HepG2 (cell line): ENCODE measurements at regions not wholly inside any gene's neighbourhood (a gene's known extent, or its start where the extent isn't known, plus 50 kb on each side); places are given as distances from the start of the nearest gene placed in this dataset.

Experiments used
- ATAC-seq: fragments of 200-7000 bp; cut with Tn5 transposase; 3 replicates; pipeline ENCODE4 v1.9.1; 2020; ENCODE audit warnings: mild to moderate bottlenecking, moderate library complexity
- BruUV-seq: library from RNA; stranded (reverse); fragments of 400-500 nt; replicated peaks from 2 replicates; lab custom pipeline; 2021; lab: Mats Ljungman, UMichigan
- CTCF ChIA-PET: fragments of 300-600 bp; formaldehyde crosslinking; extraction: SDS; loops from one replicate; lab custom pipeline; 2021; ENCODE audit warnings: low total read pairs, inconsistent platforms, low intra/inter-chr PET ratio; lab: Yijun Ruan, JAX
- POLR2A ChIA-PET: fragments of 350-600 bp; sonication (Branson Sonifier 250); formaldehyde crosslinking; loops from one replicate; lab custom pipeline; 2020; ENCODE audit warnings: antibody characterized with exemption, inconsistent platforms; lab: Yijun Ruan, JAX
- DNase-seq: peaks from one replicate; pipeline ENCODE4 v3.0.0-alpha.2; 2015; ENCODE audit warnings: low spot score
- FAIRE-seq: peaks from 3 replicates; lab custom pipeline; 2011; peaks lifted over from hg19 to GRCh38; lab: Jason Lieb, UNC
- H2AFZ ChIP-seq: one replicate; pipeline ENCODE4 v1.6.1; 2011; ENCODE audit warnings: low read length, inconsistent platforms
- H3K27ac ChIP-seq: fragments of 300-600 bp; 3 replicates; pipeline ENCODE4 v1.8.0; 2011; ENCODE audit warnings: mixed run types, mild to moderate bottlenecking, mixed read lengths, low read length, inconsistent platforms; ENCODE audit not compliant: insufficient read depth; ENCODE audit errors: extremely low read length
- H3K27me3 ChIP-seq, 2 experiments: fragments of 200-600 bp in 1 of 2; 2 replicates in 1 of 2; 3 replicates in 1 of 2; pipeline versions ENCODE4 v1.6.0 to v1.8.0; 2011; ENCODE audit warnings: low read length in 2 of 2, mild to moderate bottlenecking in 2 of 2, moderate library complexity in 2 of 2, inconsistent platforms in 1 of 2; ENCODE audit not compliant: insufficient read depth in 2 of 2, control insufficient read depth in 1 of 2
- H3K36me3 ChIP-seq, 2 experiments: fragments of 200-600 bp in 1 of 2; replicated peaks in 1 of 2; 2 replicates in 1 of 2; 3 replicates in 1 of 2; pipeline versions ENCODE4 v1.5.1 to v1.8.0; 2011; ENCODE audit warnings: low read length in 2 of 2, inconsistent platforms in 1 of 2; ENCODE audit not compliant: insufficient read depth in 2 of 2, control insufficient read depth in 1 of 2
- H3K4me1 ChIP-seq: 2 replicates; pipeline ENCODE4 v1.5.1; 2012; ENCODE audit warnings: low read length, inconsistent platforms; ENCODE audit not compliant: insufficient read depth
- H3K4me2 ChIP-seq: 2 replicates; pipeline ENCODE4 v1.6.0; 2011; ENCODE audit warnings: low read depth, low read length, inconsistent platforms
- H3K4me3 ChIP-seq, 3 experiments: fragments of 200-600 bp in 1 of 3; sonication (generic), shearing (Covaris generic) in 1 of 3; replicated peaks in 1 of 3; 2 replicates each; pipeline ENCODE4 v1.5.1; 2011 to 2016; ENCODE audit warnings: low read length in 3 of 3, inconsistent platforms in 2 of 3, low read depth in 2 of 3, mild to moderate bottlenecking in 2 of 3, control low read depth in 1 of 3, mixed read lengths in 1 of 3; ENCODE audit not compliant: insufficient read depth in 1 of 3
- H3K79me2 ChIP-seq: one replicate; pipeline ENCODE4 v1.6.1; 2011; ENCODE audit warnings: low read length, inconsistent platforms; ENCODE audit not compliant: insufficient read depth
- H3K9ac ChIP-seq: 2 replicates; pipeline ENCODE4 v1.6.0; 2011; ENCODE audit warnings: mild to moderate bottlenecking, low read depth, low read length, inconsistent platforms; ENCODE audit not compliant: insufficient read depth
- H3K9me3 ChIP-seq: 2 replicates; pipeline ENCODE4 v1.5.1; 2012; ENCODE audit warnings: mild to moderate bottlenecking, low read length
- H4K20me1 ChIP-seq: 2 replicates; pipeline ENCODE4 v1.6.0; 2011; ENCODE audit warnings: inconsistent platforms, mild to moderate bottlenecking, low read length, moderate library complexity; ENCODE audit not compliant: insufficient read depth
- ARID3A ChIP-seq: IDR thresholded peaks from 2 replicates; pipeline ENCODE4 v1.6.1; 2012; ENCODE audit warnings: low read depth, low read length, improper control_type of control experiment
- CAMTA2 ChIP-seq: sonication (generic); formaldehyde crosslinking; IDR thresholded peaks from 2 replicates; pipeline ENCODE4 v1.4.0; 2020; ENCODE audit warnings: mild to moderate bottlenecking, missing genetic modification reagents, borderline replicate concordance
- CREB3 ChIP-seq: sonication (generic); formaldehyde crosslinking; IDR thresholded peaks from 2 replicates; pipeline ENCODE4 v1.5.0; 2020; ENCODE audit warnings: missing genetic modification reagents
- ESRRA ChIP-seq: sonication (generic); formaldehyde crosslinking; IDR thresholded peaks from 2 replicates; pipeline ENCODE4 v1.5.1; 2020; ENCODE audit warnings: mild to moderate bottlenecking, low read depth, missing genetic modification reagents
- ISL2 ChIP-seq: sonication (generic); formaldehyde crosslinking; IDR thresholded peaks from 2 replicates; pipeline ENCODE4 v1.5.0; 2020; ENCODE audit warnings: missing genetic modification reagents
- KAT8 ChIP-seq: IDR thresholded peaks from 2 replicates; pipeline ENCODE4 v1.6.1; 2016; ENCODE audit warnings: missing genetic modification reagents, missing compliant biosample characterization
- NFYB ChIP-seq: sonication (generic); formaldehyde crosslinking; IDR thresholded peaks from 2 replicates; pipeline ENCODE4 v1.4.0; 2020; ENCODE audit warnings: missing genetic modification reagents
- NR2F6 ChIP-seq, 2 experiments: IDR thresholded peaks; 2 replicates each; pipeline ENCODE4 v1.6.1; 2016; ENCODE audit warnings: antibody characterized with exemption in 1 of 2, mild to moderate bottlenecking in 1 of 2
- SCMH1 ChIP-seq: sonication (generic); formaldehyde crosslinking; IDR thresholded peaks from 2 replicates; pipeline ENCODE4 v1.9.0; 2021; ENCODE audit warnings: missing genetic modification reagents, mild to moderate bottlenecking, borderline replicate concordance
- YEATS2 ChIP-seq: sonication (generic); formaldehyde crosslinking; IDR thresholded peaks from 2 replicates; pipeline ENCODE4 v1.4.0; 2020; ENCODE audit warnings: missing genetic modification reagents, borderline replicate concordance
- ZC3H4 ChIP-seq: sonication (generic); formaldehyde crosslinking; IDR thresholded peaks from 2 replicates; pipeline ENCODE4 v1.4.0; 2020; ENCODE audit warnings: missing genetic modification reagents, borderline replicate concordance
- ZNF142 ChIP-seq: sonication (generic); formaldehyde crosslinking; IDR thresholded peaks from 2 replicates; pipeline ENCODE4 v1.4.0; 2020; ENCODE audit warnings: missing genetic modification reagents
- ZNF30 ChIP-seq: sonication (generic); formaldehyde crosslinking; IDR thresholded peaks from 2 replicates; pipeline ENCODE4 v1.5.0; 2020; ENCODE audit warnings: mild to moderate bottlenecking, missing genetic modification reagents
- ZNF768 ChIP-seq: sonication (generic); formaldehyde crosslinking; IDR thresholded peaks from 2 replicates; pipeline ENCODE4 v1.4.0; 2020; ENCODE audit warnings: missing genetic modification reagents
- WGBS: methylation state at CpG from one replicate; pipeline ENCODE4 v1.1.6; 2017; ENCODE audit warnings: low lambda C conversion rate; 5-methylcytosine and 5-hydroxymethylcytosine counted together
- in situ Hi-C: cut with HindIII; loops from 2 replicates; pipeline ENCODE4 v1.10.0; 2017; ENCODE audit warnings: low pct_unique_long_range_greater_than_20kb; ENCODE audit not compliant: extremely low pct_ligation_motif_present
- intact Hi-C: fragments of 100-400 bp; cut with micrococcal nuclease; formaldehyde crosslinking; loops from one replicate; pipeline ENCODE4 v1.10.0; 2022; ENCODE audit not compliant: unreplicated experiment

GRCh38 chr3:40971191-40972168, 227.8 kb upstream of the CTNNB1 start:
- Histone ChIP-seq H3K79me2 (no peaks in the 10 kb centered on the region), H3K27me3 (no peaks in the 10 kb centered on the region), H3K9ac (no peak overlapping the region), H4K20me1 (no peaks in the 10 kb centered on the region), H3K4me2 (peak overlapping the region; percentile 28; the same call in 1 of the 2 replicates), H2AFZ (no peak overlapping the region), H3K4me1 (peaks cover 18% of the 10 kb centered on the region), H3K27ac (no peak overlapping the region), H3K9me3 (no peaks in the 10 kb centered on the region), H3K36me3 (no peaks in the 10 kb centered on the region; a peak in 1 of 5 replicates), H3K4me3 (no peak overlapping the region)
- ChIA-PET POLR2A (no interaction called here), CTCF (no interaction called here)
- peak; percentile 53 for DNase-seq
- ATAC-seq: peak; percentile 85
- intact Hi-C loops: no loop called here
- no TSS peak for BruUV-seq
- FAIRE-seq: peak; percentile 46
- in situ Hi-C loops: no loop called here
- WGBS: 15% methylated on average over 10 of the region's 10 CpGs
- no peak for TF ChIP-seq ARID3A
- TF ChIP-seq CAMTA2 (CRISPR knock-in tag): no peak
- peak; percentile 51; the same call in 1 of the 2 replicates for TF ChIP-seq ZNF142 (CRISPR knock-in tag)
- TF ChIP-seq KAT8 (CRISPR knock-in tag): no peak
- no peak for TF ChIP-seq ISL2 (CRISPR knock-in tag)
- TF ChIP-seq ZNF768 (CRISPR knock-in tag): no peak
- no peak for TF ChIP-seq ZNF30 (CRISPR knock-in tag)
- TF ChIP-seq CREB3 (CRISPR knock-in tag): no peak
- TF ChIP-seq NFYB (CRISPR knock-in tag): 0 out of 2 replicates have a peak, but pooled peaks have one; percentile 21
- TF ChIP-seq ZC3H4 (CRISPR knock-in tag): no peak
- TF ChIP-seq NR2F6 (IDR thresholded peaks at IDR 0.05): peak; percentile 39; the same call in 1 of the 2 replicates
- TF ChIP-seq NR2F6 (CRISPR knock-in tag; IDR thresholded peaks at IDR 0.05): no peak
- TF ChIP-seq ESRRA (CRISPR knock-in tag): no peak
- no peak for TF ChIP-seq SCMH1 (CRISPR knock-in tag)
- TF ChIP-seq YEATS2: no peak
